ENCODE measurements at regions not wholly inside any gene's neighbourhood (a gene's known extent, or its start where the extent isn't known, plus 50 kb on each side); places are given as distances from the start of the nearest gene placed in this dataset.
A peak's percentile ranks its signal among the peaks of the same experiment; 100 is the strongest.
"Not testable (repeated sequence)": the region's sequence is repeated elsewhere in the genome, so short reads cannot be mapped to it uniquely, and the experiment has no call there.

DNA sequence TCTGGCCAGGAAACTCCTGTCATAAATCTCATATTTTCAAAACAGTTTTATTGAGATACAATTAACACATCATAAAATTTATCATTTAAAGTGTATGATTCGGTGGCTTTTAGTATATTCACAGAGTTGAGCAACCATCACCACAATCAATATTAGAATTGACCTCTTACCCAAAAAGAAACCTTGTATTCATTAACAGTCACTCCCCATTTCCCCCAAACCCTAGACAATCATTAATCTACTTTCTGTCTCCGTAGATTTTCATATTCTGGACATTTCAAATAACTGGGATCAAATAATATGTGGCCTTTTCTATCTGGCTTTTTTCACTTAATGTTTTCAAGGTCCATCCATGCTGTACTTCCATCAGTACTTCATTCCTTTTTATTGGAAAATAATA, 145.7 kb upstream of the RORA start:
- Mint-ChIP-seq H3K9me3 (ENCODE audit: low read depth) (peaks cover 6% of the 10 kb centered on the region), H3K27me3 (peaks cover 12% of the 10 kb centered on the region), H3K27ac (no peak overlapping the region), H3K36me3 (ENCODE audit: insufficient read depth) (no peaks in the 10 kb centered on the region), H3K4me3 (ENCODE audit: low read depth) (no peak overlapping the region), H3K4me1 (ENCODE audit: low read depth) (no peaks in the 10 kb centered on the region)
- no peak for TF ChIP-seq CTCF (IDR thresholded peaks at IDR 0.05; ENCODE audit: unreplicated experiment)
- DNase-seq (ENCODE audit: low spot score, unreplicated experiment) = no peak

- DNase-seq (ENCODE audit: low spot score, unreplicated experiment) = no peak
- Mint-ChIP-seq H3K4me3 (ENCODE audit: low read depth) (no peak overlapping the region), H3K27ac (no peak overlapping the region), H3K36me3 (ENCODE audit: insufficient read depth) (no peaks in the 10 kb centered on the region), H3K9me3 (ENCODE audit: low read depth) (peaks cover 9% of the 10 kb centered on the region), H3K4me1 (ENCODE audit: low read depth) (peaks cover 5% of the 10 kb centered on the region), H3K27me3 (peaks cover 18% of the 10 kb centered on the region)
- TF ChIP-seq CTCF (IDR thresholded peaks at IDR 0.05; ENCODE audit: unreplicated experiment) = peak; percentile 17
These were observed 138.9 kb upstream of the RORA start for GRCh38 chr15:61367953-61368352.

DNA sequence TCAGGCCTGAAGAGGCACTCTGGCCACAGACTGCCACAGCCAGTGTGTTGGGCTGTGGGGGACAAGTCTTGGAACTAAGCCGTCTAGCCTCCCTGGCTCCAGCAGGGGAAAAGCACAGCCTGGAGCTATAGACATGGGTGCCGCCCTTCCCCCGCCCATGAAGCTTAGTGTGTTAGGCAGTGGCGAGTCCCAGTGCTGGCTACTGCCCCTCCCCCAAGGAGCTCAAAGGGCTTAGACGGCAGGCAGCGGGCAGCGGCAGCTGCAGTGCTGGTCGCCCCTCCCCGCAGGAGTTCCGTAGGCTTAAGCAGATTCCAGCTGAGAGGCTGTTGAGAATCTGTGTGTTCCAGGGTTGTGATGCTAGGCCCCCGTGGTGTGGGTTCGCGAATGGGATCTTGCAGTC, 135.8 kb upstream of the RORA start:
- peaks cover 22% of the 10 kb centered on the region for H3K9me3 Mint-ChIP-seq (ENCODE audit: low read depth)
- H3K27ac Mint-ChIP-seq = no peak overlapping the region
- DNase-seq (ENCODE audit: low spot score, unreplicated experiment) = peak; percentile 20
- peak overlapping the region; percentile 30 for H3K4me3 Mint-ChIP-seq (ENCODE audit: low read depth)
- no peak for TF ChIP-seq CTCF (IDR thresholded peaks at IDR 0.05; ENCODE audit: unreplicated experiment)
- peaks cover 2% of the 10 kb centered on the region for H3K36me3 Mint-ChIP-seq (ENCODE audit: insufficient read depth)
- peaks cover 5% of the 10 kb centered on the region for H3K4me1 Mint-ChIP-seq (ENCODE audit: low read depth)
- peaks cover 8% of the 10 kb centered on the region for H3K27me3 Mint-ChIP-seq

DNA sequence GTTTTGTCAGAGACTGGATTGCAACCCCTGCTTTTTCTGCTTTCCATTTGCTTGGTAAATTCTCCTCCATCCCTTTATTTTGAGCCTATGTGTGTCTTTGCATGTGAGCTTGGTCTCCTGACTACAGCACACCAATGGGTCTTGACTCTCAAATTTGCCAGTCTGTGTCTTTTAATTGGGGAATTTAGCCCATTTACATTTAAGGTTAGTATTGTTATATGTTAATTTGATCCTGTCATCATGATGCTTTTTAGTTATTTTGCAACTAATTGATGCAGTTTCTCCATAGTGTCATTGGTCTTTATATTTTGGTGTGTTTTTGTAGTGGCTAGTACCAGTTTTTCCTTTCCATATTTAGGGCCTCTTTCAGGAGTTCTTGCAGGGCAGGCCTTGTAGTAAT, 133.8 kb upstream of the RORA start:
- not testable (repeated sequence) for H3K36me3 Mint-ChIP-seq (ENCODE audit: insufficient read depth); H3K4me3 Mint-ChIP-seq (ENCODE audit: low read depth); H3K27me3 Mint-ChIP-seq; H3K4me1 Mint-ChIP-seq (ENCODE audit: low read depth); H3K27ac Mint-ChIP-seq; DNase-seq (ENCODE audit: low spot score, unreplicated experiment)
- H3K9me3 Mint-ChIP-seq (ENCODE audit: low read depth) = peaks cover 28% of the 10 kb centered on the region

- Mint-ChIP-seq H3K27ac (no peak overlapping the region), H3K4me3 (ENCODE audit: low read depth) (no peak overlapping the region), H3K36me3 (ENCODE audit: insufficient read depth) (no peaks in the 10 kb centered on the region), H3K9me3 (ENCODE audit: low read depth) (peaks cover 12% of the 10 kb centered on the region), H3K4me1 (ENCODE audit: low read depth) (peaks cover 6% of the 10 kb centered on the region), H3K27me3 (peaks cover 4% of the 10 kb centered on the region)
- no peak for TF ChIP-seq CTCF (IDR thresholded peaks at IDR 0.05; ENCODE audit: unreplicated experiment)
- no peak for DNase-seq (ENCODE audit: low spot score, unreplicated experiment)
These were observed 115.2 kb upstream of the RORA start for GRCh38 chr15:61344293-61344692.

DNA sequence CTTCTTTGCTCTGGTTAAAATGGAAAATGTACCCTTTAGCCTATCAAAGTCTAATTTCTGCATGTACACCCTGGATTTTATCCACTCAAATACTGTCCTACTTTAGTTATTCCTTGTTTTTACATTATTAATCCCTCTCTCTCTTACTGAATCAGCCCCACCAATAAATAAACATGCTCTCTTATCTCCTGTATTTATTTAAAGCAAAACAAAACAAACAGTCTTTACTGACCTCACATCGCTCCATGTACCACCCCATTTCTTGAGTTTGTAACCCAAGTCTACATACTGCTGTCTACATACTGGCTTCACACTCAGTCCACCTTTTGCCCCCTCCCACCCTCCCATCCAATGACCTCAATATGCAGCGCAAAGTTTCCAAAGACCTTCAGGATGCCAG, 113.3 kb upstream of the RORA start:
- Mint-ChIP-seq H3K27ac (no peak overlapping the region), H3K4me3 (ENCODE audit: low read depth) (no peak overlapping the region), H3K4me1 (ENCODE audit: low read depth) (peaks cover 8% of the 10 kb centered on the region), H3K27me3 (peaks cover 4% of the 10 kb centered on the region), H3K36me3 (ENCODE audit: insufficient read depth) (no peaks in the 10 kb centered on the region), H3K9me3 (ENCODE audit: low read depth) (peaks cover 12% of the 10 kb centered on the region)
- DNase-seq (ENCODE audit: low spot score, unreplicated experiment) = no peak
- TF ChIP-seq CTCF (IDR thresholded peaks at IDR 0.05; ENCODE audit: unreplicated experiment) = no peak
